NCI-H774 (cell line): ENCODE measurements at regions not wholly inside any gene's neighbourhood (a gene's known extent, or its start where the extent isn't known, plus 50 kb on each side); places are given as distances from the start of the nearest gene placed in this dataset.

ENCODE experiments used
- DNase-seq: peaks from one replicate; lab custom pipeline; 2025; lab: John Stamatoyannopoulos, UW

DNA sequence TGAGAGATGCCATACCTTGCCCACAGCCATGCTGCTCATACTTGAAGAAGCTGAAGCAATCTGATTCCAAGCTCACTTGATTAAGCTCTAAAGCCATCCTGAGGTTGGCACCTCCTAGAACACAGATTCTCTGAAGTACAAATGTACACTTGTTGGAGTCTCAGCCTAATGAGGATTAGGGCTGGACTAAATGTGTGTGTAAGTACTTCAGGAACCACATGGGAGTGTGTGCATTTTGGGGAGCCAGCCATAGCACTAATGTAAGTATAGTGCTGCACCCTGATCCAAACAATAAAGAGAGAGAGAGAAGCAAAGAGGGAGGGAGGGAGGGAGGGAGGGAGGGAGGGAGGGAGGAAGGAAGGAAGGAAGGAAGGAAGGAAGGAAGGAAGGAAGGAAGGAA lies 458.6 kb downstream of the MAFB start:
- no peak for DNase-seq

DNA sequence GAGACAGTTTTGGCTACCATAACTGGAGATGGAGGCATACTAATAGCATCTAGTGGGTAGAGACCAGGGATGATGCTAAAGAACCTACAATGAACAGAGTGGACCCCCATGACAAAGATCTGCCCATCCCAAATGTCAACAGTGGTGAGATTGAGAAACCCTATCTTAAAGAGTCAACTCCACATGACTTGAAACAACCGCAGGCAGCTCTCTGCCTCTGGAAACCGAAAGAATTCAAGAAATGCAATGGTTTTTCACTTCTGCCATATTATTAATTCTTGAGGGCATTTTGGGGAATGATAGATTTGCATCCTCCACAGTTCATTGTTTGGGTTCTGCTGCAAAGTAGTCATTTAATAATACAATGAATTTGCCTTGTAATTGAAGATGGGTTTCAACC lies 463.4 kb downstream of the MAFB start:
- no peak for DNase-seq

DNA sequence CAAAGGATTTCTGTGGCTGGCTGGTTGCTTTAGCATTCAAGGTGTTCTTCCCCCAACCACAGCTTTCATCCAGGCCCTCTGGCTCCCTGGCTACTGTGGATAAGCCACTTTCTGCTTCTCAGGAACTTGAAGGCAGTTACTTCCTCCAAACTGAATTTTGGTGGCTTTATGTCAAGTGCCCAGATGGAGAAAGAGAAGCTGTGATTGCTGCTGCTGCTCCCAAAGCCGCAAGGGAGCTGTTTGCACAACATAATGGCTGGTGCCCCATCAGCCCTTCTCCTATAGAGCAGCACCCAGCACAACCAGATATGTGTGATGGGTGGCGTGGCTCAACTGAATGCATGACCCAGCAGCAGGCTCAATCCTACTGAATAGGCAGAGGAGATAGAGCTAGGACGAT lies 465.2 kb downstream of the MAFB start:
- no peak for DNase-seq

DNA sequence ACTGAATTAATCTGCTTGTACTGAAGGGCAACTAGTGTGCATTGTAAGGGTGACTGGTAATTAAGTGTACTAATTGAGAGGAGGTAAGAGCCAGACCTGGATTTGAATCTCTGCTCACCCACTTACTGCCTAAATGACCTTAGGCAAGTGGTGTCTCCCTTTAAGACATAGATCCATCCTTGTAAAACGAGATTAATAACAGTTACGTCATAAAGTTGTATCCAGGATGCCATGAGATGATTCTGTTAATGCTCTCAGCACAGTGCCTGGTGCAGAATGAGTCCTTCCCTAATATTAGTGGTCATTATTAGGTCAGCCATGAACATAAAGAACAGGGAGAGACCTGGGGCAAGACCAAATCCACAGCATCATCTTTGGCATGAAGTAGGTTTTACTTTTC lies 470.1 kb downstream of the MAFB start:
- no peak for DNase-seq

DNA sequence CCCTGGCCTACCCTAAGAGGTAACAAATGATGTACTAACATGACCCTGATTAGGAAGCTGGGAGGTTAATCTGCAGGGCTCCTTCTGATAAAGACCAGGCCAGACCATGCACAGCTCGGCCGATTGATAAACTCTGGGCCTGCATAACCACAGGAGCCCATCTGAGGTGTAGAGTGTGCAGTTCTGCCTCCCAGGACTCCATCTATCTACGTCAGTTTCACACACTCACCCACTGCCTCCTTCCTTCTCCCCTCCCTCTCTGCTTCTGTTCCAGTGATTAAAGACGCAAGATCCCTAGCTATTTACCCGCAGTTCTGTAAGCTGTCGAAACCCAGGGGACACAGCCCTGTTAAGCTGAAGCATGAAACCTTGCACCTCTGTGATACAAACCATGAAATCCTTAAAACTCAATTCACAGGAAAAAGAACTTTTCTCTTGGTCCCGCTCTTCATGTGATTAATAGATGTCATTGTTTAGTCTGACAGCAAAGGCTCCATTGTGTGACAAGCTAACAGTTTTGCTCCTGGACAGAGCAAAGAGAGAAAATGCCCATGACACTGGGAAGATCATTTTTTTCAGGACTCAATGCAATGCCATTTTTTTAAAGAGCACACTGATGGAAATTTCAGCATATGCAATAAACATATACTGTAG lies 470.6 kb downstream of the MAFB start:
- no peak for DNase-seq

DNA sequence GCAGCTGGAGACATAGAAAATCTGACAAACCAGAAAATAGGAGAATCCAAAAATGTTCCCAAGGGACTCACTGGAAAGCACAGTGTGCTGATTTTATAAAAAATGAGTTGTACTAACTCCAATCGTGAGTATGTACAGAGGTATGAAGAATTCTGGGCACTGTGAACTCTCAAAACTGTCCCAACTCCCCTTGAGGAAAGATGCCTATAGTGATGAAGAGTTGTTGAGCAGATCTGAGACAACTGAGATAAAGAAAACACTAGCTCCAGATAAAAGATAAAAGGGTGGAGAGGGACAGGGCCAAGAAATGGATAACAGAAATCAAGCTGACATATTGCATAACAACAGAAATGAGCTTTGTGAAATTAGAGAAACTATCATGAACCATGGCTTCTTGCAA lies 481.4 kb downstream of the MAFB start:
- DNase-seq, result no peak

DNA sequence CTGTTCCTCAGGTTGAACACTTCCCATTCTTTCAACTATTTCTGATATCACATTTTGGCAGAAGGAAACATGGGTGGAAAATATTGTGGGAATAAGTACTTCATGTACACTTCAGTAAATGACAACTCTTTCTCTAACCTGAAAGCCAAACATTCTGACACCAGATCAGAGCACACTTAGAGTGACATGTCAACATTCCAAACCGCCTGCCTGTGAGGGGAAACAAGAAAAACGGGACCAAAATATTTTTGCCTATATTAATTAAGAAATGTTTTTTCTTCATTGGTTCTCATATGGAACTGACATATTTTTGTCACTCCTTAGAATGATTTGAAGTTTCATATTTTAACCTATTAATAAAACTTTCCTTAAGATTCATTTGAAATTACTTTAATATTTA lies 483.1 kb downstream of the MAFB start:
- no peak for DNase-seq

DNA sequence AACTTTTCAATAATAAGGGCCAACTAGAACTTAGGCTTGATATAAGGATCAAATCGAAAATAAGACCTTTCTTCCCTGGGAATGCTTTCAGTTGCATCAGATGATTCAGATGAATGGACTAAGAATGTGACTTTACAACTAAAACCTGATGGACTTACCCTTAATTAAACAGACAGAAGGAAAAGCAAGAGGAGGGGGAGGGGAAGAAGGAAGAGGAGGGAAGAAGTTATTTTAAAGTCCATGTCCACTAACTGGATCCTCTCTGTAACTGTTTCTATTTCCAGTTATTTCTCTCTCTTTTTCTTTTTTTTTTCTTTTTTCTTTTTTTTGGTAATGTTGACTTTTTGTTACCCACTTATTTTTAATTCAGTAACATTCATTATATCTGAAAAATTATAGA lies 486.0 kb downstream of the MAFB start:
- no peak for DNase-seq

DNA sequence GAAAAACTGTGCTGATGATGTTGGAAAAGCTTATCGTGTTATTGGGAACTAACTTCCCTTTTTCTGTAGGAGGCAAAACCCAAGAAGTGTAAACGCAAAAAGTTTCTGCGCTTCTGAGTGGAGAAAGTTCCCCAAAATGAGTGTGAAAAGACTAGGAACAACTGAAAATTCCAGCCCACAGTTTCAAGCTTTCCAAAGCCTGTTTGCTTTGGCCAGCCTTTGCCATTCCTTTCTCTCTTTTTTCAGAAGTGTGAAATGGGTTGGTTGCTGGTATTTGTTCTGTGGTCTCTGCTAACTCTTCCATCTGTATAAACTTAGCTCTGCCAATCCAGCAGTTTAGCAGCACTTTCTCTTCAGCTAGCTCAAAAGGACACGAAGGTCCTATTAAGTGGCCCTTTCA lies 491.3 kb downstream of the MAFB start:
- DNase-seq, result no peak

DNA sequence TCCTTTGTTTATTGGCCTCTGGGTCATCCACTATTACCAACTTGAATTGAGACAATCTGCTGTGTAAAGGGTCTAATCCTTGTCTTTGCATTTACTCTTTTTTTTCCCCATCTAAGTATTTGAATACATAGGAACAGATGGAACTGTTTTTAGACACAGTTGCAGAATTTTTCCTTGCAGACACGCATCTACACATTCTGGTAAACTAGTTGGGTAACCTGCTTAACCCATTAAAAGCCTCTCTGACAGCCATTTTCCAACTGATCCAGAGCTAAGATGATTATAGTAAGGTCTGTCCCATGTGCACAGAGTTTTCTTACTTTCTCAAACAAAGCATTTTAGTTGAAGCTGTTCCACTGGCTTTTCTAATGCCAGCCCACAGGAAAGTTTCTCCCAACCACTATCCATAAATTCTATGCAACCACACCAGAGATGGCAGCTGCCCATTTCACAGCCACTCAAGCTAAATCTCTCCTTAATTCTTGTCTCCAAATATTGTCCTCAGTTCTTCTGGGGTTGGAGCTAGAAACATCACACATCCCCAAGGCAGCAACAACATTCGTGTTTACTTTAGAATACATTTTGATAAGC lies 492.1 kb downstream of the MAFB start:
- DNase-seq, result no peak

DNA sequence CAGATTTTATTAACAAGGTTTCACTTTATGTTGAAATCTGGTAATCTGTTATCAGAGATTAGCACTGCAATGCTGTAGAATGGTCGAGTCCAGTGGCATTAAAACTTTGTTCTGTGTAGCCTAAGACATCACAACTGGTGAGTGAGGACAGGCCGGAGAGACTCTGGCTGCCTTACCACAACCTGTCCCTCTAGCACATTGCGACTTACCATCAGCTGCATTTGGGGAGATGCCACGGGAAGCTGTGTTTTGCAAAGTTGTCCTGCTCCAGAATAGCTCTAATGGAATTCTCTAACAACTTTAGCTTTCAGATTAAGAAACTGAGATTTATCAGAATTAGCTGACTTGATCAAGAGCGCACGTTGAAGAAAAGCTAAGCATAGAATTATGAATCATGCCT lies 493.3 kb downstream of the MAFB start:
- no peak for DNase-seq

DNA sequence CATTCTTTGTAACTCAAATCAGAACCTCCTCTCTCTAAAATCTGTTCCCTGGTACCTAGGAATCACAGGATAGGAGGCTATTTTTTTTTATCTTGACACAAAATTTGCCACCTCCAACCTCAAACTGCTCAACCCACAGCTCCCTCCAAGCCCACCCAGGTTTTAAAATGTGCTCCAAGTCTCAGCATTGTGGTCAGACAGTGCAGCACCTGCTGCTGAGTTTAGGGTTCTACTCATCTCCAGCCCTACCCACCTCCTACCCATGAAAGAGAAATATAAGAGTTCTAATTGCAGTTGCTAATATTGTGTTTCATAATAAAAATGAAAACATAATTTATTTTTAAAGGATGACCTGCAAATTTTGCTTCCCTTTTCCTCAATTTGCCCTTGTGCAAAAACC lies 496.5 kb downstream of the MAFB start:
- no peak for DNase-seq

DNA sequence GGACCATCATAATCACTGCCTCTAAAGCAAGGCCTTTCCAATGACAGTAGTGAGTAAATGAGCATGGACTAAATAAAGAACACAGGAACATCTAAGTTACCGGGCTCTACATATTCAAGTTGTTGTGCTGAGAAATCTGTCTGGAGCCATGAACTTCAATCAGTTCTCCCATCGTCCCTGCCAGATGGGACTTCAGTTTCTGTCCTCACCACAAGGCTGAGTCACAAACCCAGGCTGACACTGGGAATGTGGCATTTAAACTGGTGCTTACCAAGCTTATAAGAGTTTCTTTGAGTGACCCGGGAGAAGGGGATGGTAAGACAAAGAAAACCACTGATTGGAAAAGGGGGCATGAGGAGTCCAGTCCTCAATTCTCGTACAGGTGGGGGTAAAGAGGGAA lies 497.0 kb downstream of the MAFB start:
- DNase-seq, result no peak

DNA sequence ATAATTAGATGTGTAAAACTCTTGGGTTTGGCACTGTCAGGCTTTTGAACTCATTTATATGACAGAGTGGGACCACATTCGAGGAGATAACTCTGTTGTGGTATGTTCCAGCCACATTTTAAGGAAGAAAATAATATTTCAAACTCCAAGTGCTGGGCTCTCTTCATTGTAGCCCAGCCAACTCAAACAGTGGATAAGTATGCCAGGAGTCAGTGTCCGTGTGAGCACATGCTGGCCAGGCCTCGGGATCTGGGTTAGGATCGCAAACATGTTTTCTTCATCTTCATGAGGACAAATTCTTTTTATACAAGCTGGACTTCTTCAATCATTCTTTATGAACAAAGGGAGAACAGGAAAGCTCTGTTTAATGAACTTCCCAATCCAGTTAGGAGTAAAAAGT lies 497.5 kb downstream of the MAFB start:
- DNase-seq, result no peak

DNA sequence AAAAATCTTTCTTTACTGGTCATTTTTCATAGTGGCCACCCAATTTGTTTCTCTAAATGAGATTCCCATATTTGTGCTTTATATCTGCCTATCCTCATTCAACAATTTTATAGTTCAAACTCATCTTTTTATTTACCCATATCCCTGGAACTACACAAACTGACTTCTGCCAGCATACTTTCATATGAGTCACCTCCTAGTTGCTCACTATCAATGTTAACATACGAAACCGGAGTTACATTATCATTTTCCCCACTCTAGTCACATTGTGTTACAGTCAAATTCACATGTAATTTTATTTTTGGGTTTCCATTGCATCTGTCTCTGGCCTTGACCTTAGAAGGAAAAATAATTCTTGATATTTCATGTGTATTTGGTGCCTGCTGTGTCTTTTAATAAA lies 499.4 kb downstream of the MAFB start:
- DNase-seq, result no peak

DNA sequence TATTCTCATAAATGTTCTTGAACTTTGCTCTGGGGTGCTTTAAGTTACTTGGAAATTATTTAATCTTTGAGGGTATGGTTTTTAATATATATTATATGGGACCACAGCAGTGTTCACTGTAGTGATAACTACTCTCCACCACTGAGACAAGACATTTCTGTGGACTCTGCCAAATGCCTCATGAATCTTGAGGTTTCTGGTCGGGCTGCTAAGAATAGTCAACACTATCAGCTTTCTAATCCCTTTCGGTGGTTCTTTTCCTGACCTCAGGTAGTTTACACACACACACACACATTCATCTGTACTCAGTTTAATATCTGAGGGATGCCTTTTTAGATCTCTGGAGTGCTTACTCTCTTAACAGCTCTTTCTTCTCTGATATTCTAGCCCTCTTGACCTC lies 500.7 kb downstream of the MAFB start:
- no peak for DNase-seq

DNA sequence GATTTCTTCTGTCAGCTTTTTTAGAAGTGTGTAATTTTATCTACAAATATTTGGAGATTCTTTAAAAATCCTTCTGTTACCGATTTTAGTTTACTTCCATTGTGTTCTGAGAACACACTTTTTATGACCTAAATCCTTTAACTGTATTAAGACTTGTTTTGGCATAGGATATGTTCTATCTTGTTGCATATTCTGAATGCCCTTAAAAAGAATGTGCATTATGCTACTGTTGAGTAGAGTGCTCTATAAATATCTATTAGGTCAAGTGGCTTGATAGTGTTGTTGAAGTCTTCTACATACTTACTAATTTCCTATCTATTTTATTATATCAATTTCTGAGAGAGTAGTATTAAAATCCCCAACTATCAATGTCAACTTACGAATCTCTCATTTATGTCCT lies 502.2 kb downstream of the MAFB start:
- no peak for DNase-seq

DNA sequence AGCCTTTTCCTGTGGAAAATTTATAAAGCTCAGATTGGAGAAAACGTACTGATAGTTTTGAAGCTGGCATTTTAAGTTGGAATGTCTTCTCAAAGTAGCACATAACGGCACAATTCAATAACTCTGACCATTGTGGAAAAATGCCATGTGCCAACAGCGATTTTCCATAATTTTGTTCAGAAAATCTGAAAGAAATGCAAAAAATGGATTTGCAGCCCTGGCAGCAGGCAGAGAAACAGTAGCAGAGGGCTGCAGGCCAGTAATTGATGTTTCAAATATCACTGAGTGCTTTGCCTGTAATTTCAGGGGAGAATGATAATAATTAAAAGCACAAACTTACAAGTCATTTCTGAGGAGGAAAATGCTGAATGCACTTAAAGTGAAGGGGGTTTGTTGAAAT lies 507.4 kb downstream of the MAFB start:
- DNase-seq, result no peak

DNA sequence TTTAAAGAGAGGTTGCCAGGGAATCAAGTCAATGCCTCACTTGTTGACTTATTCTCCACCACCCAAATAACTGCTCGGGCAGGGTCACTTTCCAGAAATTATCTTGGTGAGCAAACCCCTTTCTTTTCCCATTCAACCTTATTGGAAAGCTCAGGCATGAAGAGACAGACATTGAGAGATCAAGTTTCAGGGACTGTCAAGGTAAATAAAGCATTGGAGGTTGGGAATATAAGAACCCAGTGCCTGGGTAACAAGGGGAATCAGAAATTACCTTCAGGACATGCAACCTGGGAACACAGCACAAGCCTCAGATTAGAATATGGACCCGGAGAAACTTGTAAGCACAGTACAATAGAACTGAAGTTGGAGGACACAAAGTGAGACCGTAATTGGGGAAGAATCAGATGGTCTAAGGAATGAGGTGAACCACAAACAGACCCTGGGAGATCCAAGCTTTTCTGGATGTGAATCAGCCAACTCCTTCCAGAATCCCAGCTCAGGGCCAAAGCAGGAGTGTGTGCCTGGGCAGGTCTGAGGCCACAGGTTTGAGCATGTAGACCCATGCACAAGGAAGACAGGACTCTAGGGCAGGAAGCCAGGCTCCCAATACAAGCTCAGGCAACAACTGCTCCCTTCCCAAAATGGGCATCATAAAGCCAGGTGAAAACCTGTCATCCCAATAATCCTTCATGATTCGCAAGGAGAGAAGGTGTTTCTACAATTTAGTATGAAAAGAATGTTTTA lies 512.8 kb downstream of the MAFB start:
- no peak for DNase-seq

DNA sequence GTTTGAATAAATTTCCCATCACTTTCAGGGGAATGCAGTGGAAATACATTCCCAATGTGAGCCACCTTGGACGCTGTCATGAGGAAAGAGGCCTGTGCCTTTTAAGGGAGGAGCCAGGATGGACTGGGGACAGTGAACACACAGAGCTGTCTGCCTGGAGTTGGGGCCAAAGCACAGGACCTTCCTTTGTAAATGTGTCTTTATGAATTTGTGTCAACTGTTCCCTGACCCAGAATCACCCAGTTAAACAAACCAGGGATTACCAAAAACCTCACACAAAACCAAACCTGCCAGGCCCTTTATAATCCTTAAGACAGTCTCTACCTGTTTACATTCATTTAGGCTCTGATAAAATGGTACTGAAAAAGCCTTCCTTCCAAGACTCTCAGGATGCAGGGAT lies 513.7 kb downstream of the MAFB start:
- DNase-seq, result no peak

DNA sequence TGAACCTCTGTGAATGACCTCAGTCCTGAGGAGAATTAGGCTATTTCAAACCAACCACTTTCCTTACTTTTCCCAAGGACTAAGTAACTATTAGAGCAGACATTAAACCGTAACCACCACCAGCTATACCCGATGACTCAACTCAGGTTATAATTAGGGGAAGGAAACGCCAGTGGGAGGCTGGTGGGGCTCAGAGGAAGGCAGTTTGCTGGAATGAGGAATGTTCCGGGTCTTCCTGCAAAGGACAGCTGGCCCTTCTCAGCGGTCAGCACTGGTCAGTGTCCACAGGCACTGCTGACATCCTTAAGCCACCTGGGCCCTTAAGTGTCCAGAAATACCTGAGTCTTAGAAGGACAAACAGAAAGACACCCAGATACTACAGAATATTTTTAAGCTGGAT lies 515.2 kb downstream of the MAFB start:
- DNase-seq, result no peak

DNA sequence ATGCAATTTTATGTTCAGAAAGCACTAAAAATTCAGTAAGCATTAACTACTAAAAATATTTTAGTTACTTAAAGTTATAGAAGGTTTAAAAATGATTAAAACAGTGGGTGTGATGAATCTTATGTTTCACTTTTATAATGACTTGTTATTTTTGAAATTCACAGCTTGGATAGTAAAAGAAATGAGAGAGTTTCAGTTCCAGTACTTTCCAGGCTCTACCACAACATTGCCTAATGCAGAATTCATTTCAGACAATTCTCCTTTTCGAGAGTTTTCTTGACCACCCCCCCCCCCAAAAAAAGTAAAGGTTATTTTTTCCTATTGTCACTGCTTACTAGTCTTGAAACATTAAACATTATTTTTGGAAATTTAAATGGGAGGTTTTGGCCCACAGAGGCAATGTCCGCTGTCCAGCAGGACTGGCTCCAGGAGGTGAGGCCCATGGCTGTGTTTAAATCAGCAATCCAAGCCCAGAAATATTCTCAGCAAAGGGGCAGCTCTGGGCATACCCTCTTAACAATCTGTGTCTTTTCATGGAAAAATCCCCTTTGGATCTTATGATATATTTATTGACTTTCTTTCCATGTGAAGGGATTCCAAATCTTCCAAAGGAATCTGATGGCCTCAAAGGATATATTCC lies 519.9 kb downstream of the MAFB start:
- DNase-seq, result no peak

DNA sequence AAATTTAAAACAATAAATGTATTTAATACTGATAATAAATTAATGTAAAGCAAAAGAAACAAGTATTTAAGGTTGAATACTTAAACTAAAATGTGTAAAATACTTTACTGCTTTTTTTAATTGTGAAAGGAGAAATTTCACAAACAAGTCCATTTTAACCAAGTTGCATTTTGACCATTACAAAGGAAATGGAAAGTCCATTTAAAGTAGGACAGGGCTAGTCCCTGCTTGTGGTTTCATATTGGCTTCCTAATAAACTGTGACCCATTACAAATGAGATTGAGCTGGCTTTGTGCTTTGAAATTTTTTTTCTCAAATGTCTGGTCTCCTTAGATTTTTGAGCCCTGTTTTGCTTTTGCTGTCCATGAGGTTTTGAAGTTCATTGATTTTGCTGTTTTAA lies 527.6 kb downstream of the MAFB start:
- no peak for DNase-seq
